ENCODE measurements at regions not wholly inside any gene's neighbourhood (a gene's known extent, or its start where the extent isn't known, plus 50 kb on each side); places are given as distances from the start of the nearest gene placed in this dataset.

DNA sequence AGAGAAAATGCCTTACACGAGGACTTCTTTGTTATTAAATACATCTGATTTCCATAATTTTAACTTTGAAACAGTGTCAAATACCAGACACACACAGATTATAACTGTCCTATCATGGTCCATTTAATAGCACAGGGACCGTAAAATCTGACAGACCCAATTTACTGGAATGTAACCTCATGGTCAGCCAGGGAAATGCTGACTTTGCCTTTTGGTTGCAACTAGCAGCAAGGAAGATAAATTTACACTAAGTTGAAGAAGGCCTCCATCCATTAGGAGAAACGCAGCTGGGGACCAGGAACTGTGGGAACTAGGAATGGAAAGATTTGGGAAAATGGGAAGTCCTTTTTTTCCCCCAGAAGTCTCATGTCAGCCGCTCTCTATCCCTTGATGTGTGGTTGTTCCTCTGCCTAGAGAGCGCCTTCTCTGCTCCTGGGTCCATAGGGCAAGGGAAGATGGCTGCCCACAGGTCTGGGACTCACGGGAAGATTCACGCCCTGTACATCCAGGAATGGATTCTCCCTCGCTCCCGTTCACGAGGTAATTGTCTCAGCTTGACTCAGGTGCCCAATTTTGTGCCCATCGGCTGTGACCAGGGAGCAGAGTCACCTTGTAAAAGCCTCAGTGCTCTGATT lies 74.6 kb upstream of the L3MBTL3 start:
- no peak for TF ChIP-seq EZH2 (IDR thresholded peaks at IDR 0.05; ENCODE audit: borderline replicate concordance, low read length)
- TF ChIP-seq, protein P1, sequence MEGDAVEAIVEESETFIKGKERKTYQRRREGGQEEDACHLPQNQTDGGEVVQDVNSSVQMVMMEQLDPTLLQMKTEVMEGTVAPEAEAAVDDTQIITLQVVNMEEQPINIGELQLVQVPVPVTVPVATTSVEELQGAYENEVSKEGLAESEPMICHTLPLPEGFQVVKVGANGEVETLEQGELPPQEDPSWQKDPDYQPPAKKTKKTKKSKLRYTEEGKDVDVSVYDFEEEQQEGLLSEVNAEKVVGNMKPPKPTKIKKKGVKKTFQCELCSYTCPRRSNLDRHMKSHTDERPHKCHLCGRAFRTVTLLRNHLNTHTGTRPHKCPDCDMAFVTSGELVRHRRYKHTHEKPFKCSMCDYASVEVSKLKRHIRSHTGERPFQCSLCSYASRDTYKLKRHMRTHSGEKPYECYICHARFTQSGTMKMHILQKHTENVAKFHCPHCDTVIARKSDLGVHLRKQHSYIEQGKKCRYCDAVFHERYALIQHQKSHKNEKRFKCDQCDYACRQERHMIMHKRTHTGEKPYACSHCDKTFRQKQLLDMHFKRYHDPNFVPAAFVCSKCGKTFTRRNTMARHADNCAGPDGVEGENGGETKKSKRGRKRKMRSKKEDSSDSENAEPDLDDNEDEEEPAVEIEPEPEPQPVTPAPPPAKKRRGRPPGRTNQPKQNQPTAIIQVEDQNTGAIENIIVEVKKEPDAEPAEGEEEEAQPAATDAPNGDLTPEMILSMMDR (IDR thresholded peaks at IDR 0.05; ENCODE audit: low read length) = no peak
- H3K4me3 ChIP-seq (ENCODE audit: low read depth, low read length, poor library complexity, severe bottlenecking) = no peak overlapping the region
- H3K4me1 ChIP-seq (ENCODE audit: insufficient read depth, low read length, severe bottlenecking) = no peaks in the 10 kb centered on the region
- no peaks in the 10 kb centered on the region for H3K27me3 ChIP-seq (ENCODE audit: insufficient read depth, low read length)
- H2AFZ ChIP-seq (ENCODE audit: low read length) = no peak overlapping the region
- H3K9me2 ChIP-seq (ENCODE audit: low read depth, low read length) = no peaks in the 10 kb centered on the region
- no peak overlapping the region for H3K9ac ChIP-seq (ENCODE audit: low read length)
- H3K27ac ChIP-seq (ENCODE audit: low read depth, low read length, poor library complexity, severe bottlenecking) = no peak overlapping the region
- no peaks in the 10 kb centered on the region for H3F3A ChIP-seq (ENCODE audit: insufficient read depth, low read length)
- H3K36me3 ChIP-seq (ENCODE audit: insufficient read depth, low read length) = no peaks in the 10 kb centered on the region
- no peak overlapping the region for H3K4me2 ChIP-seq (ENCODE audit: low read length)
- no peaks in the 10 kb centered on the region for H4K20me1 ChIP-seq (ENCODE audit: insufficient read depth, low read length)
- H3K9me3 ChIP-seq (ENCODE audit: low read length) = no peaks in the 10 kb centered on the region
- no peaks in the 10 kb centered on the region for H3K79me2 ChIP-seq (ENCODE audit: insufficient read depth, low read length)

DNA sequence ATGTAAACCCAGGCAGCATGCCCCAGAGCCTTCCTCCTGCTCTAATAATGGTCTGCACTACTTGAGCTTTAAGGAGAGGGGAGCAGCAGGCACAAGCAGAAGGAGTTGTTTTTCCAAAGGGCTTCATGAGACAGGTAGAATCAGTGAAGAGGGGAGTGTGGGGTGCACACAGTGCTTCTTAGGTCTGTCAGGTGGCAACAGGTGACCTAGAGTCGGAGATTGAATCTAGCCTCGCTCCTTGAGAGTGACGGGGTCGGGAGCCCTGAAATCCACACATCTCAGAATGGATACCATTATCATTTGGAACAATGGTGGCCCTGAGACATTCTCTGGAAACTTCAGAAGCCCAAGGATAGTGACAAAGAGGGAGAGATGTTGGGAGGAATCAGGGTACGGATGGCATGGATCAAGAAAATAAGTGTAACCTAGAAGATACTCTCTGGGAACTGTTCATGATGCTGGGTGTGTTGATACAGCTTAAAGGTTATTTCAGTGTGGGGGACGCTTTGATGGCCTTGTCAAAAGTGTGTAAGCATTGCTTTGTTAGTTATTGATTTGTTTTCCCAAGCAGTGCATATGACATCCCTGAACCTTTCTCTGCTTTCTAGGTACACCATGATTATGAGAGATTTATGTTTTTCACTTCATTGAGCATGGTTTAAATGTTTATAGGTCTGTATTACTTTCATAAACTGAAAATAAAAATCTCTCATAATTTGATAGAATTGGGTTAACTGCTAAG lies 77.8 kb upstream of the L3MBTL3 start:
- H4K20me1 ChIP-seq (ENCODE audit: insufficient read depth, low read length) = no peaks in the 10 kb centered on the region
- TF ChIP-seq, protein P1 (IDR thresholded peaks at IDR 0.05; ENCODE audit: low read length) = no peak
- TF ChIP-seq EZH2 (IDR thresholded peaks at IDR 0.05; ENCODE audit: borderline replicate concordance, low read length) = no peak
- no peak overlapping the region for H2AFZ ChIP-seq (ENCODE audit: low read length)
- no peak overlapping the region for H3K4me2 ChIP-seq (ENCODE audit: low read length)
- no peaks in the 10 kb centered on the region for H3K27me3 ChIP-seq (ENCODE audit: insufficient read depth, low read length)
- H3K4me3 ChIP-seq (ENCODE audit: low read depth, low read length, poor library complexity, severe bottlenecking) = no peak overlapping the region
- no peaks in the 10 kb centered on the region for H3K9me3 ChIP-seq (ENCODE audit: low read length)
- H3K4me1 ChIP-seq (ENCODE audit: insufficient read depth, low read length, severe bottlenecking) = no peaks in the 10 kb centered on the region
- H3F3A ChIP-seq (ENCODE audit: insufficient read depth, low read length) = no peaks in the 10 kb centered on the region
- no peak overlapping the region for H3K9ac ChIP-seq (ENCODE audit: low read length)
- H3K79me2 ChIP-seq (ENCODE audit: insufficient read depth, low read length) = no peaks in the 10 kb centered on the region
- no peaks in the 10 kb centered on the region for H3K9me2 ChIP-seq (ENCODE audit: low read depth, low read length)
- H3K27ac ChIP-seq (ENCODE audit: low read depth, low read length, poor library complexity, severe bottlenecking) = no peak overlapping the region
- no peaks in the 10 kb centered on the region for H3K36me3 ChIP-seq (ENCODE audit: insufficient read depth, low read length)

- no peaks in the 10 kb centered on the region for H3K36me3 ChIP-seq (ENCODE audit: insufficient read depth, low read length)
- H3F3A ChIP-seq (ENCODE audit: insufficient read depth, low read length) = no peaks in the 10 kb centered on the region
- no peaks in the 10 kb centered on the region for H3K27me3 ChIP-seq (ENCODE audit: insufficient read depth, low read length)
- H3K4me2 ChIP-seq (ENCODE audit: low read length) = no peak overlapping the region
- H3K9ac ChIP-seq (ENCODE audit: low read length) = no peak overlapping the region
- no peak for TF ChIP-seq EZH2 (IDR thresholded peaks at IDR 0.05; ENCODE audit: borderline replicate concordance, low read length)
- TF ChIP-seq, protein P1 (IDR thresholded peaks at IDR 0.05; ENCODE audit: low read length) = no peak
- no peak overlapping the region for H3K4me3 ChIP-seq (ENCODE audit: low read depth, low read length, poor library complexity, severe bottlenecking)
- no peak overlapping the region for H3K27ac ChIP-seq (ENCODE audit: low read depth, low read length, poor library complexity, severe bottlenecking)
- no peaks in the 10 kb centered on the region for H4K20me1 ChIP-seq (ENCODE audit: insufficient read depth, low read length)
- H3K9me2 ChIP-seq (ENCODE audit: low read depth, low read length) = no peaks in the 10 kb centered on the region
- H3K9me3 ChIP-seq (ENCODE audit: low read length) = no peaks in the 10 kb centered on the region
- H3K79me2 ChIP-seq (ENCODE audit: insufficient read depth, low read length) = no peaks in the 10 kb centered on the region
- no peak overlapping the region for H2AFZ ChIP-seq (ENCODE audit: low read length)
- no peaks in the 10 kb centered on the region for H3K4me1 ChIP-seq (ENCODE audit: insufficient read depth, low read length, severe bottlenecking)
These were observed 77.3 kb upstream of the TMEM244 start for GRCh38 chr6:129938249-129939020.
